Caki2 (cell line): ENCODE measurements at regions not wholly inside any gene's neighbourhood (a gene's known extent, or its start where the extent isn't known, plus 50 kb on each side); places are given as distances from the start of the nearest gene placed in this dataset.
"Not testable (repeated sequence)": the region's sequence is repeated elsewhere in the genome, so short reads cannot be mapped to it uniquely, and the experiment has no call there.

Experiments used
- DNase-seq: peaks from one replicate; pipeline ENCODE4 v3.0.0-alpha.2; 2015; ENCODE audit warnings: low read depth
- in situ Hi-C: cut with HindIII; loops from 2 replicates; pipeline ENCODE4 v1.10.0; 2016; ENCODE audit warnings: low sequenced_read_pairs, low pct_unique_long_range_greater_than_20kb, mixed read lengths

DNA sequence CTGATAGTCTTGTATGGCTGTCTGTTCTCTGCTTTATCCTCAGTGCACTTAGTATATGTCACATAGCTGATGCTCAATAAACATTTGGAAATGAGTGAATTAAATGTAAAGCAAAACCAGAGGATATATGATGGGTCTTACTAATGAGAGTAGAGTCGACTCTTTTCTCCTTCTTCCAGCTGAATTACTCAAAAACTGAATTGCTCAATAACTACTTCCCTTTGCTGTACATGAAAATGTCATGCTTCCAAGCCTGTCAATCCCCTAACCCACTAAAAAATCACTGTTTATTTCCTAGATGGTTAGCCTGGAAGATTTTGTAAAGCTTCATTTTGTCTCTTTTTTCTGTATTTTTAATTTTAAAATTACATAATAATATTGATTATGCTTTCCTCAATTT lies 88.0 kb downstream of the OR13A1 start:
- in situ Hi-C loops: no loop called here
- DNase-seq: no peak

- in situ Hi-C loops: no loop called here
- DNase-seq: no peak
These were observed 85.6 kb downstream of the OR13A1 start for GRCh38 chr10:45229823-45230222.

- in situ Hi-C loops: not testable (repeated sequence)
These were observed 80.1 kb downstream of the OR13A1 start for GRCh38 chr10:45235260-45235769.

DNA sequence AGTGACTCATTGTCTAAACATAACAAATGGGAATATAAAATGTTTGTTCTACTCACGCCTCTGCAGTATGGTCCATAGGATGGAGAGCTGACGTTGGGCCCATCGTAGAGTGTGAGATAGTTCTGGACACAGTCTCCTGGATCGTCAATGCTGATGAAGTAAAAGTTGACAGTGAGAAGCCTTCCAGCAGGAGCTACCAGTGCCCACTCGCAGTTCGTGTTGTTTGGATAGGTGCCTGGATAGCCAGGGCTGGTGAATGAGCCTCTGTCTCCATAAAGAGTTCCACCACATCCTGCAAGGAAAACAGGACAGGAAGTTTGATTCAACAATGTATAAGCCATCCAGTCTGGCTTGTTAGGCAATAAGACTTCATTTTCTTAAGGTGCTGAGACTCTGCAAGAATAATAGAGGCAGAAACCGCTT lies 79.6 kb downstream of the OR13A1 start:
- in situ Hi-C loops: no loop called here
- no peak for DNase-seq

More at GRCh38 chr10:45235260-45235769, 80.1 kb downstream of the OR13A1 start:
- peak; percentile 50 for DNase-seq

DNA sequence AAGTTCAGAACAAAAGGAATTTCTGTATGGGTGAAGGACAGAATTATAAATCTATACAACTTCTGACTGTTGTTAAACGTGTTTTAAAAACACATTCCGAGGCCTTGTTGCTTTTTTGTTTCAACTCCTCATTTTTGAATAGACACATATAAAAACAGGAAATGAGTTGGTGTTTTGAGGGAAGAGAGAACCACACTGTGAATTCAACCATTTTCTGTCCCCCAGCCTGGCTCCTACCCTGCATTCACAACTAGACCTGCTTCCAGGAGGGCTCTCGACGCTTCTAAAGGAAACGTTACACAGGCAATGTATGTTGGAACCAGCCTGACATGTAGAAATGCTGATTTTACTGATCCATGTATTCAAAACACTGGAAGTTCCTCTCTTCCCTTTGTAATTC lies 76.5 kb downstream of the OR13A1 start:
- in situ Hi-C loops: no loop called here
- no peak for DNase-seq

DNA sequence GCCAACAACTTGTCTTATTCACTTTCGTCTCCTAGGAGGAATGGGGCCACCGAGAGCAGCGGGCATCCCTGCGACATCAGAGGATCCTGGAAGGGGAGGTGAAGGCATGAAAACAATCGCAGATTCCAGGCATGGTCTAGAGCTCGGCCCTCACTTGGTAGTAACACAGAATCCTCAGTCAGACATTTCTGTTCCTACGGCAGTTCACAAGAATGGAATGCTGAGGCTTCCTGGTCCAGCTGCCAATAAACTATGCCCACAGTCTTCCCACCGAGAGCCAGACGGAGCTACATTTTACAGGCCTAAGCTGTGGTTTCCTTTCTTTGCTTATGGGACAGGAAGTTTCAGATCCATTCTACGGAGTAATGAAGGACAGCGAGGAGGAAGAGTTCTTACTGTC lies 75.8 kb downstream of the OR13A1 start:
- DNase-seq: no peak
- in situ Hi-C loops: no loop called here

DNA sequence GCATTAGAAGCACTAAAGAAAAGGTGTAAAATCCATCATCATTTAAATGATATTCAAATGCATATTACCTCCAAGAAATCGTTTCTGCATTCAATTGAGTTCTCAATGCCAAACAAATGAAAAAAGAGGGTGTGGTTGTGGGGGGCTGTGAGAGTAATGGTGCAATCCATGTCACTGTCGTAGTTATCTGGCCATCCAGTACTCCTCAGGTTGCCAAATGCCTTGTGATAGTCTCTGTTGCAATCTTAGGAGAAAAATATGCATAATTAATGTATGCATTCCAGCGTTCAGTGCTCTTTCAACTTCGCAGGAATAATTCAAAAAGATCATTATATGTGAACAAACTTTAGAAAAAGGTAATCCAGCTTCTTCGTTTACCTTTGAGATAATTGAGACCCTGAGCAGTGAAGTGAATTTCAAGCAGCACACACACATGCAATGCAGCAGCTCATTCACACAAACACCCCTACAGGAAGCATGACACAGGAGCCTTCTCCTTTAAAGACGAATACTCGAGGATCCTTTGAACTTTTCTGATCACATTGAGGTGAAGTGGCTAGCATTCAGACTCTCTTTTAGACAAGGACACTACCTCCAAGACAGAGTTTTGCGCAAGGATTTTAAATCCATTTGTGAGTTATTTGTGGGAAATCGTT lies 73.4 kb downstream of the OR13A1 start:
- in situ Hi-C loops: no loop called here

GRCh38 chr10:45243261-45243660 lies 72.1 kb downstream of the OR13A1 start:
- in situ Hi-C loops: no loop called here
- DNase-seq: no peak

More for the DNA sequence above, 73.4 kb downstream of the OR13A1 start:
- no peak for DNase-seq

DNA sequence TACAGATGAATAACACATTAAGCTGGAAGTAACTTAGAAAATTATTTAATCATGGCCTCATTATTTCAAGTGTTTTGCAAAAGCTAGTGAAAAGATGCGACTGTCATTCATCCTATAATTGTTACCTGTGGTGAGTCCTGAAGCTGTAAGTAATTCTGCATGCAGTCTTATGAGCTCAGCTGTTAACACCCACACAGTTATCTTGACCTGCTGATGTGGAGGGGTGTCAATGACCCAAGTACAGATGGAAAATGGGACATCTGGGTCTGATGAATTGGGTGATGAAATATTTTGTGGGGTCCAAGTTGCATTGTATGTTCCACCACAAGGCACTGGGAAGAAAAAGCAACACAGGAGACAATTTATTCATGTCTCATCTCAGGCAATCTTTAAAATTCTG lies 68.9 kb downstream of the OR13A1 start:
- no peak for DNase-seq
- in situ Hi-C loops: no loop called here

DNA sequence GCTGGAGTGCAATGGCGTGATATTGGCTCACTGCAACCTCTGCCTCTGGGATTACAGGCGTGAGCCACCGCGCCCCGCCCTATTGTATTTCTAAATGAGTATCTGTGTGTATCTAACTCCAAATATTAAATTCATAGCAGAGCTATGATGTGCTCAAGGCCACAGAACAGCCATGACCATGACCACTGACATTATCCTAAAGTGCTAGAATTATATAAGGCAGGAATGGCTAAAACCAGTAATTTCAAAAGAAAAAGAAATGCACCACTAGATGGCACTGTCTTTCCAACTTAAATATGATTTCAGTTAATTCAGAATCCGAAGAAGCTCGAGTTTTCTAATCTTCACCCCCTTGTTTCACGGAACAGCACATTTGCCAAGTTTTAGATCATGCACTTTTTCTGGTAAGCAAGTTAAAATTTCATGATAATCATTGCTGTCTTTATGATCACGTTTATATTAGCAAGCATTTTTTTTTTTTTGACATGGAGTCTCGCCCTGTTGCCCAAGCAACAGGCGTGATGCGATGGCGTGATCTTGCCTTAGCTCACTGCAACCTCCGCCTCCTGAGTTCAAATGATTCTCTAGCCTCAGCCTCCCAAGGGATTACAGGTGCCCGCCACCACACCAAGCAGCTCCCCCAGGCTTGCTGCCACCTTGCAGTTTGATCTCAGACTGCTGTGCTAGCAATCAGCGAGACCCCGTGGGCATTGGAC lies 65.3 kb downstream of the OR13A1 start:
- peak; percentile 72 for DNase-seq
- in situ Hi-C loops: no loop called here

DNA sequence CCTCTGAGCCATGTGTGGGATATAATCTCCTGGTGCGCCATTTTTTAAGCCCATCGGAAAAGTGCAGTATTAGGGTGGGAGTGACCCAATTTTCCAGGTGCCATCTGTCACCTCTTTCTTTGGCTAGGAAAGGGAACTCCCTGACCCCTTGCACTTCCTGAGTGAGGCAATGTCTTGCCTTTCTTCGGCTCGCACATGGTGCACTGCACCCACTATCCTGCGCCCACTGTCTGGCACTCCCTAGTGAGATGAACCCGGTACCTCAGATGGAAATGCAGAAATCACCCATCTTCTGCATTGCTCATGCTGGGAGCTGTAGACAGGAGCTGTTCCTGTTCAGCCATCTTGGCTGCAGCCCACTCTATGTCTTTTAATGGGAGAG lies 64.7 kb downstream of the OR13A1 start:
- in situ Hi-C loops, DNase-seq: not testable (repeated sequence)
